Natural killer cell (primary cell): ENCODE measurements at regions not wholly inside any gene's neighbourhood (a gene's known extent, or its start where the extent isn't known, plus 50 kb on each side); places are given as distances from the start of the nearest gene placed in this dataset.

Experiments used
- ATAC-seq, 3 donors: fragments of 150-1000 bp in 2 of 3; fragments of 200-7000 bp in 1 of 3; cut with Tn5 transposase; 1 replicate in 1 of 3; 2 replicates in 2 of 3; pipeline ENCODE4 v1.10.0; 2021; ENCODE audit warnings: mild to moderate bottlenecking in 2 of 3, moderate library complexity in 2 of 3
- DNase-seq, 2 donors: peaks; one replicate each; pipeline versions ENCODE4 v3.0.0 to v3.0.0-alpha.2; 2013 to 2021; ENCODE audit warnings: mixed read lengths in 1 of 2
- H3K27ac ChIP-seq: one replicate; pipeline ENCODE4 v1.5.1; 2013; ENCODE audit warnings: mild to moderate bottlenecking, low read length
- H3K27me3 ChIP-seq: one replicate; pipeline ENCODE4 v1.6.1; 2013; ENCODE audit warnings: low read length; ENCODE audit not compliant: control insufficient read depth, insufficient read depth
- H3K36me3 ChIP-seq: one replicate; pipeline ENCODE4 v1.6.1; 2013; ENCODE audit warnings: low read length; ENCODE audit not compliant: control insufficient read depth, insufficient read depth
- H3K4me1 ChIP-seq: one replicate; pipeline ENCODE4 v1.6.1; 2013; ENCODE audit warnings: low read length; ENCODE audit not compliant: control insufficient read depth, insufficient read depth
- H3K4me3 ChIP-seq: one replicate; pipeline ENCODE4 v1.5.1; 2013; ENCODE audit warnings: low read length
- H3K9me3 ChIP-seq: one replicate; pipeline ENCODE4 v1.6.1; 2013; ENCODE audit warnings: low read length; ENCODE audit not compliant: control insufficient read depth, insufficient read depth
- H3K27ac Mint-ChIP-seq, 2 donors: one replicate each; pipeline ENCODE4 v1.8.0; 2022; ENCODE audit warnings: mild to moderate bottlenecking in 2 of 2, mixed read lengths in 2 of 2, moderate library complexity in 1 of 2
- H3K27me3 Mint-ChIP-seq, 2 donors: one replicate each; pipeline ENCODE4 v1.8.0; 2022; ENCODE audit warnings: low read depth in 2 of 2, mixed read lengths in 2 of 2
- H3K36me3 Mint-ChIP-seq: one replicate; pipeline ENCODE4 v1.8.0; 2022; ENCODE audit warnings: mixed read lengths
- H3K4me1 Mint-ChIP-seq, 2 donors: one replicate each; pipeline ENCODE4 v1.8.0; 2022; ENCODE audit warnings: mixed read lengths in 2 of 2
- H3K4me3 Mint-ChIP-seq: one replicate; pipeline ENCODE4 v1.8.0; 2022; ENCODE audit warnings: mild to moderate bottlenecking, moderate library complexity, mixed read lengths
- H3K9me3 Mint-ChIP-seq, 2 donors: one replicate each; pipeline ENCODE4 v1.8.0; 2022; ENCODE audit warnings: mixed read lengths in 2 of 2
- CTCF ChIP-seq: fragments of 200-600 bp; IDR thresholded peaks from one replicate; pipeline ENCODE4 v1.8.0; 2022; ENCODE audit warnings: antibody characterized with exemption
- WGBS: methylation state at CpG from one replicate; pipeline ENCODE4 v1.1.7; 2013; ENCODE audit warnings: missing lambda C conversion rate; ENCODE audit not compliant: insufficient coverage; 5-methylcytosine and 5-hydroxymethylcytosine counted together
- intact Hi-C: fragments of 100-400 bp; cut with micrococcal nuclease; formaldehyde crosslinking; loops from one replicate; pipeline ENCODE4 v1.14.2; 2022

GRCh38 chr5:3202570-3202969 is 393.1 kb upstream of the IRX1 start:
- Histone ChIP-seq H3K4me3 (no peak overlapping the region), H3K36me3 (no peaks in the 10 kb centered on the region), H3K9me3 (peaks cover 5% of the 10 kb centered on the region), H3K4me1 (no peaks in the 10 kb centered on the region), H3K27me3 (no peaks in the 10 kb centered on the region), H3K27ac (no peak overlapping the region)
- H3K4me3 Mint-ChIP-seq: no peak overlapping the region
- DNase-seq: no peak
- H3K9me3 Mint-ChIP-seq: peaks cover 5 to 15% of the 10 kb centered on the region in 2 donors
- peaks cover 7 to 26% of the 10 kb centered on the region in 2 donors for H3K27me3 Mint-ChIP-seq
- H3K36me3 Mint-ChIP-seq: no peaks in the 10 kb centered on the region
- no peak overlapping the region for H3K27ac Mint-ChIP-seq
- no peaks in the 10 kb centered on the region for H3K4me1 Mint-ChIP-seq
- TF ChIP-seq CTCF: no peak
- intact Hi-C loops: no loop called here
- WGBS: 88% methylated on average over 13 of the region's 13 CpGs
- no peak for ATAC-seq

GRCh38 chr5:3201941-3202340 is 393.7 kb upstream of the IRX1 start:
- peaks cover 4 to 12% of the 10 kb centered on the region in 2 donors for H3K9me3 Mint-ChIP-seq
- intact Hi-C loops: no loop called here
- H3K36me3 ChIP-seq: no peaks in the 10 kb centered on the region
- H3K27ac ChIP-seq: no peak overlapping the region
- H3K9me3 ChIP-seq: peaks cover 5% of the 10 kb centered on the region
- H3K27me3 Mint-ChIP-seq: peaks cover 11 to 32% of the 10 kb centered on the region in 2 donors
- WGBS: 95% methylated on average over 5 of the region's 6 CpGs
- H3K4me1 Mint-ChIP-seq: no peaks in the 10 kb centered on the region
- H3K4me3 ChIP-seq: no peak overlapping the region
- no peak for DNase-seq
- H3K4me1 ChIP-seq: no peaks in the 10 kb centered on the region
- H3K4me3 Mint-ChIP-seq: no peak overlapping the region
- TF ChIP-seq CTCF: no peak
- H3K27me3 ChIP-seq: no peaks in the 10 kb centered on the region
- H3K36me3 Mint-ChIP-seq: no peaks in the 10 kb centered on the region
- no peak for ATAC-seq
- no peak overlapping the region for H3K27ac Mint-ChIP-seq

GRCh38 chr5:3201121-3201520 is 394.5 kb upstream of the IRX1 start:
- Histone ChIP-seq H3K4me3 (no peak overlapping the region), H3K9me3 (peaks cover 5% of the 10 kb centered on the region), H3K27me3 (no peaks in the 10 kb centered on the region), H3K27ac (no peak overlapping the region), H3K4me1 (no peaks in the 10 kb centered on the region), H3K36me3 (no peaks in the 10 kb centered on the region)
- H3K27me3 Mint-ChIP-seq: peaks cover 11 to 32% of the 10 kb centered on the region in 2 donors
- WGBS: 87% methylated on average over 8 of the region's 8 CpGs
- no peak overlapping the region for H3K4me3 Mint-ChIP-seq
- peaks cover 4 to 12% of the 10 kb centered on the region in 2 donors for H3K9me3 Mint-ChIP-seq
- H3K27ac Mint-ChIP-seq: no peak overlapping the region
- intact Hi-C loops: no loop called here
- TF ChIP-seq CTCF: no peak
- DNase-seq: no peak
- H3K4me1 Mint-ChIP-seq: no peaks in the 10 kb centered on the region
- H3K36me3 Mint-ChIP-seq: no peaks in the 10 kb centered on the region
- ATAC-seq: no peak

GRCh38 chr5:3199962-3200755 is 395.5 kb upstream of the IRX1 start:
- no peak for DNase-seq

More at GRCh38 chr5:3199962-3200755, 395.5 kb upstream of the IRX1 start:
- ATAC-seq: no peak
- no peak overlapping the region for H3K27ac Mint-ChIP-seq
- H3K9me3 ChIP-seq: peaks cover 4% of the 10 kb centered on the region
- H3K4me3 Mint-ChIP-seq: no peak overlapping the region
- H3K27me3 Mint-ChIP-seq: peaks cover 11 to 41% of the 10 kb centered on the region in 2 donors
- no peaks in the 10 kb centered on the region for H3K4me1 Mint-ChIP-seq
- 55% methylated on average over 15 of the region's 15 CpGs for WGBS
- H3K9me3 Mint-ChIP-seq: peaks cover 2 to 9% of the 10 kb centered on the region in 2 donors
- no peak overlapping the region for H3K4me3 ChIP-seq
- intact Hi-C loops: no loop called here
- TF ChIP-seq CTCF: no peak
- no peaks in the 10 kb centered on the region for H3K27me3 ChIP-seq
- H3K27ac ChIP-seq: no peak overlapping the region
- H3K36me3 ChIP-seq: no peaks in the 10 kb centered on the region
- H3K4me1 ChIP-seq: no peaks in the 10 kb centered on the region
- H3K36me3 Mint-ChIP-seq: no peaks in the 10 kb centered on the region
